HepG2 (cell line): ENCODE measurements at regions not wholly inside any gene's neighbourhood (a gene's known extent, or its start where the extent isn't known, plus 50 kb on each side); places are given as distances from the start of the nearest gene placed in this dataset.
A peak's percentile ranks its signal among the peaks of the same experiment; 100 is the strongest.

Experiments used
- FOXP1 ChIP-seq, 2 experiments: fragments of 450-650 bp in 1 of 2; IDR thresholded peaks; 2 replicates each; pipeline ENCODE4 v1.6.1; 2017 to 2018; ENCODE audit warnings: antibody characterized with exemption in 1 of 2
- JUND ChIP-seq: sonication (generic); formaldehyde crosslinking; IDR thresholded peaks from 2 replicates; pipeline ENCODE4 v1.8.0; 2022; ENCODE audit warnings: mild to moderate bottlenecking, missing genetic modification reagents
- KLF6 ChIP-seq: IDR thresholded peaks from 2 replicates; pipeline ENCODE4 v1.8.0; 2016; ENCODE audit warnings: missing biosample characterization, missing genetic modification reagents
- KMT2B ChIP-seq: IDR thresholded peaks from 2 replicates; pipeline ENCODE4 v1.6.1; 2016; ENCODE audit warnings: missing genetic modification reagents, missing compliant biosample characterization
- NFE2 ChIP-seq: sonication (generic); formaldehyde crosslinking; IDR thresholded peaks from 2 replicates; pipeline ENCODE4 v1.4.0; 2020; ENCODE audit warnings: missing genetic modification reagents
- NFE2L1 ChIP-seq: sonication (generic); formaldehyde crosslinking; IDR thresholded peaks from 2 replicates; pipeline ENCODE4 v1.4.0; 2020; ENCODE audit warnings: missing genetic modification reagents, mild to moderate bottlenecking, borderline replicate concordance
- PCBP2 ChIP-seq: fragments of 200-400 bp; formaldehyde crosslinking; optimal IDR thresholded peaks from 2 replicates; pipeline ENCODE3; 2018; ENCODE audit warnings: low read length, low read depth; ENCODE audit not compliant: poor library complexity, severe bottlenecking
- ZNF350 ChIP-seq: sonication (generic); formaldehyde crosslinking; IDR thresholded peaks from 2 replicates; pipeline ENCODE4 v1.4.0; 2020; ENCODE audit warnings: mild to moderate bottlenecking, low read depth, missing genetic modification reagents, borderline replicate concordance
- TF ChIP-seq, protein P1 (sequence below): IDR thresholded peaks from 2 replicates; pipeline ENCODE4 v1.6.1; 2016; ENCODE audit warnings: low read depth, missing genetic modification reagents, missing compliant biosample characterization
- TF ChIP-seq, protein P2 (sequence below): sonication (generic); formaldehyde crosslinking; conservative IDR thresholded peaks from 2 replicates; pipeline ENCODE4 v1.4.0; 2020; ENCODE audit warnings: missing genetic modification reagents
- TF ChIP-seq, protein P3 (sequence below): IDR thresholded peaks from 2 replicates; pipeline ENCODE4 v1.4.0; 2020; ENCODE audit warnings: mild to moderate bottlenecking, missing genetic modification reagents
- TF ChIP-seq, protein P4 (sequence below): sonication (generic); formaldehyde crosslinking; IDR thresholded peaks from 2 replicates; pipeline ENCODE4 v1.4.0; 2020; ENCODE audit warnings: missing genetic modification reagents, borderline replicate concordance

DNA sequence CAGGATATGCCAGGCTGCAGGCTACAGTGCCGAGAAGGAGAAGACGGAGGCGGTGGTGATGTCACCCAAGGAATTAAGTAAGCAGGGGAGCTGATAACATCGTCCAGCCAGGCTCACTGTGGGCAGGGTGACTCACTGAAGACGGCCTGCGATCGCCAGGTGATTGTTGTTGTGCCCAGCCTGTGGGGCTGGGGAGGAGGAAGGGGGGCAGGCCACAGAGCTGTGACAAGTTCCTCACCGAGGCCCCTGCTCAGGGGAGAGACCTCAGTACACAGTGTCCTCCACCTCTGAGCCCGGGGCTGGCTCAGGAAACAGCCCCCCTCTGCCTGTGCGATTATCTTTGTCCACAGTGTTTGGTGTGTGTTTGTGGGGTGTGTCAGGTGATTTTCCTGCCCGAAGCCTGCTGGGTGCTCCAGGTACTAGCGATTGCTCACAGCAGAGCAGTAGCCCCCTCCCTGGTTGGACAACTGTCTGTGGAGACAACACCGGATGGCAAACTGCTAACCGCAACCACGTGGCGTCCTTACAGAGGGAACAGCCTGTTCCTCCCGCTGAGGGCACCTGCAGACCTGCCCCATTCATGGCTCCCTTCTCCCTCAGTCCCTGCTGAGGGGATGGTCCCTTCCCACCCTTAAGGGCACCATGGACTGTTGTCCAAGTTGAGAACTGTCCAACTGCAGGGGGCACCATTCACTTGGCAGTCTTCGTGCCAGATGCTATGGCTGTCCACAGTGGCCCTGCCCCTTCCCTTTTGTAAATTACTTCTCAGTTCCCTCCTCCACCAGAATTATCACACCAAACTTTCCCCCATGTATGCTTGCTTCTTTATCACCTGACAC lies 95.1 kb downstream of the ZFP36L2 start (continued):
- TF ChIP-seq, protein P1, sequence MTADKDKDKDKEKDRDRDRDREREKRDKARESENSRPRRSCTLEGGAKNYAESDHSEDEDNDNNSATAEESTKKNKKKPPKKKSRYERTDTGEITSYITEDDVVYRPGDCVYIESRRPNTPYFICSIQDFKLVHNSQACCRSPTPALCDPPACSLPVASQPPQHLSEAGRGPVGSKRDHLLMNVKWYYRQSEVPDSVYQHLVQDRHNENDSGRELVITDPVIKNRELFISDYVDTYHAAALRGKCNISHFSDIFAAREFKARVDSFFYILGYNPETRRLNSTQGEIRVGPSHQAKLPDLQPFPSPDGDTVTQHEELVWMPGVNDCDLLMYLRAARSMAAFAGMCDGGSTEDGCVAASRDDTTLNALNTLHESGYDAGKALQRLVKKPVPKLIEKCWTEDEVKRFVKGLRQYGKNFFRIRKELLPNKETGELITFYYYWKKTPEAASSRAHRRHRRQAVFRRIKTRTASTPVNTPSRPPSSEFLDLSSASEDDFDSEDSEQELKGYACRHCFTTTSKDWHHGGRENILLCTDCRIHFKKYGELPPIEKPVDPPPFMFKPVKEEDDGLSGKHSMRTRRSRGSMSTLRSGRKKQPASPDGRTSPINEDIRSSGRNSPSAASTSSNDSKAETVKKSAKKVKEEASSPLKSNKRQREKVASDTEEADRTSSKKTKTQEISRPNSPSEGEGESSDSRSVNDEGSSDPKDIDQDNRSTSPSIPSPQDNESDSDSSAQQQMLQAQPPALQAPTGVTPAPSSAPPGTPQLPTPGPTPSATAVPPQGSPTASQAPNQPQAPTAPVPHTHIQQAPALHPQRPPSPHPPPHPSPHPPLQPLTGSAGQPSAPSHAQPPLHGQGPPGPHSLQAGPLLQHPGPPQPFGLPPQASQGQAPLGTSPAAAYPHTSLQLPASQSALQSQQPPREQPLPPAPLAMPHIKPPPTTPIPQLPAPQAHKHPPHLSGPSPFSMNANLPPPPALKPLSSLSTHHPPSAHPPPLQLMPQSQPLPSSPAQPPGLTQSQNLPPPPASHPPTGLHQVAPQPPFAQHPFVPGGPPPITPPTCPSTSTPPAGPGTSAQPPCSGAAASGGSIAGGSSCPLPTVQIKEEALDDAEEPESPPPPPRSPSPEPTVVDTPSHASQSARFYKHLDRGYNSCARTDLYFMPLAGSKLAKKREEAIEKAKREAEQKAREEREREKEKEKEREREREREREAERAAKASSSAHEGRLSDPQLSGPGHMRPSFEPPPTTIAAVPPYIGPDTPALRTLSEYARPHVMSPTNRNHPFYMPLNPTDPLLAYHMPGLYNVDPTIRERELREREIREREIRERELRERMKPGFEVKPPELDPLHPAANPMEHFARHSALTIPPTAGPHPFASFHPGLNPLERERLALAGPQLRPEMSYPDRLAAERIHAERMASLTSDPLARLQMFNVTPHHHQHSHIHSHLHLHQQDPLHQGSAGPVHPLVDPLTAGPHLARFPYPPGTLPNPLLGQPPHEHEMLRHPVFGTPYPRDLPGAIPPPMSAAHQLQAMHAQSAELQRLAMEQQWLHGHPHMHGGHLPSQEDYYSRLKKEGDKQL (CRISPR knock-in tag), result no peak; the same call in 1 of the 2 replicates
- TF ChIP-seq KMT2B (0 out of 2 replicates have a peak, but pooled peaks have one; percentile 19), FOXP1 (IDR thresholded peaks at IDR 0.05) (no peak), FOXP1 (CRISPR knock-in tag; IDR thresholded peaks at IDR 0.05) (peak; percentile 43), JUND (CRISPR knock-in tag) (peak; percentile 74), NFE2L1 (no peak), NFE2 (CRISPR knock-in tag) (peak; percentile 35), ZNF350 (CRISPR knock-in tag) (peak; percentile 71), PCBP2 (no peak), KLF6 (peak; percentile 12; the same call in 1 of the 2 replicates)
- TF ChIP-seq, protein P2, sequence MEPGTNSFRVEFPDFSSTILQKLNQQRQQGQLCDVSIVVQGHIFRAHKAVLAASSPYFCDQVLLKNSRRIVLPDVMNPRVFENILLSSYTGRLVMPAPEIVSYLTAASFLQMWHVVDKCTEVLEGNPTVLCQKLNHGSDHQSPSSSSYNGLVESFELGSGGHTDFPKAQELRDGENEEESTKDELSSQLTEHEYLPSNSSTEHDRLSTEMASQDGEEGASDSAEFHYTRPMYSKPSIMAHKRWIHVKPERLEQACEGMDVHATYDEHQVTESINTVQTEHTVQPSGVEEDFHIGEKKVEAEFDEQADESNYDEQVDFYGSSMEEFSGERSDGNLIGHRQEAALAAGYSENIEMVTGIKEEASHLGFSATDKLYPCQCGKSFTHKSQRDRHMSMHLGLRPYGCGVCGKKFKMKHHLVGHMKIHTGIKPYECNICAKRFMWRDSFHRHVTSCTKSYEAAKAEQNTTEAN, result peak; percentile 61; the same call in 1 of the 2 replicates
- TF ChIP-seq, protein P3, sequence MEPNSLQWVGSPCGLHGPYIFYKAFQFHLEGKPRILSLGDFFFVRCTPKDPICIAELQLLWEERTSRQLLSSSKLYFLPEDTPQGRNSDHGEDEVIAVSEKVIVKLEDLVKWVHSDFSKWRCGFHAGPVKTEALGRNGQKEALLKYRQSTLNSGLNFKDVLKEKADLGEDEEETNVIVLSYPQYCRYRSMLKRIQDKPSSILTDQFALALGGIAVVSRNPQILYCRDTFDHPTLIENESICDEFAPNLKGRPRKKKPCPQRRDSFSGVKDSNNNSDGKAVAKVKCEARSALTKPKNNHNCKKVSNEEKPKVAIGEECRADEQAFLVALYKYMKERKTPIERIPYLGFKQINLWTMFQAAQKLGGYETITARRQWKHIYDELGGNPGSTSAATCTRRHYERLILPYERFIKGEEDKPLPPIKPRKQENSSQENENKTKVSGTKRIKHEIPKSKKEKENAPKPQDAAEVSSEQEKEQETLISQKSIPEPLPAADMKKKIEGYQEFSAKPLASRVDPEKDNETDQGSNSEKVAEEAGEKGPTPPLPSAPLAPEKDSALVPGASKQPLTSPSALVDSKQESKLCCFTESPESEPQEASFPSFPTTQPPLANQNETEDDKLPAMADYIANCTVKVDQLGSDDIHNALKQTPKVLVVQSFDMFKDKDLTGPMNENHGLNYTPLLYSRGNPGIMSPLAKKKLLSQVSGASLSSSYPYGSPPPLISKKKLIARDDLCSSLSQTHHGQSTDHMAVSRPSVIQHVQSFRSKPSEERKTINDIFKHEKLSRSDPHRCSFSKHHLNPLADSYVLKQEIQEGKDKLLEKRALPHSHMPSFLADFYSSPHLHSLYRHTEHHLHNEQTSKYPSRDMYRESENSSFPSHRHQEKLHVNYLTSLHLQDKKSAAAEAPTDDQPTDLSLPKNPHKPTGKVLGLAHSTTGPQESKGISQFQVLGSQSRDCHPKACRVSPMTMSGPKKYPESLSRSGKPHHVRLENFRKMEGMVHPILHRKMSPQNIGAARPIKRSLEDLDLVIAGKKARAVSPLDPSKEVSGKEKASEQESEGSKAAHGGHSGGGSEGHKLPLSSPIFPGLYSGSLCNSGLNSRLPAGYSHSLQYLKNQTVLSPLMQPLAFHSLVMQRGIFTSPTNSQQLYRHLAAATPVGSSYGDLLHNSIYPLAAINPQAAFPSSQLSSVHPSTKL, result peak; percentile 57
- TF ChIP-seq, protein P4, sequence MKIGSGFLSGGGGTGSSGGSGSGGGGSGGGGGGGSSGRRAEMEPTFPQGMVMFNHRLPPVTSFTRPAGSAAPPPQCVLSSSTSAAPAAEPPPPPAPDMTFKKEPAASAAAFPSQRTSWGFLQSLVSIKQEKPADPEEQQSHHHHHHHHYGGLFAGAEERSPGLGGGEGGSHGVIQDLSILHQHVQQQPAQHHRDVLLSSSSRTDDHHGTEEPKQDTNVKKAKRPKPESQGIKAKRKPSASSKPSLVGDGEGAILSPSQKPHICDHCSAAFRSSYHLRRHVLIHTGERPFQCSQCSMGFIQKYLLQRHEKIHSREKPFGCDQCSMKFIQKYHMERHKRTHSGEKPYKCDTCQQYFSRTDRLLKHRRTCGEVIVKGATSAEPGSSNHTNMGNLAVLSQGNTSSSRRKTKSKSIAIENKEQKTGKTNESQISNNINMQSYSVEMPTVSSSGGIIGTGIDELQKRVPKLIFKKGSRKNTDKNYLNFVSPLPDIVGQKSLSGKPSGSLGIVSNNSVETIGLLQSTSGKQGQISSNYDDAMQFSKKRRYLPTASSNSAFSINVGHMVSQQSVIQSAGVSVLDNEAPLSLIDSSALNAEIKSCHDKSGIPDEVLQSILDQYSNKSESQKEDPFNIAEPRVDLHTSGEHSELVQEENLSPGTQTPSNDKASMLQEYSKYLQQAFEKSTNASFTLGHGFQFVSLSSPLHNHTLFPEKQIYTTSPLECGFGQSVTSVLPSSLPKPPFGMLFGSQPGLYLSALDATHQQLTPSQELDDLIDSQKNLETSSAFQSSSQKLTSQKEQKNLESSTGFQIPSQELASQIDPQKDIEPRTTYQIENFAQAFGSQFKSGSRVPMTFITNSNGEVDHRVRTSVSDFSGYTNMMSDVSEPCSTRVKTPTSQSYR (CRISPR knock-in tag), result peak; percentile 49; the same call in 1 of the 2 replicates
